ENCODE measurements at regions not wholly inside any gene's neighbourhood (a gene's known extent, or its start where the extent isn't known, plus 50 kb on each side); places are given as distances from the start of the nearest gene placed in this dataset.

DNA sequence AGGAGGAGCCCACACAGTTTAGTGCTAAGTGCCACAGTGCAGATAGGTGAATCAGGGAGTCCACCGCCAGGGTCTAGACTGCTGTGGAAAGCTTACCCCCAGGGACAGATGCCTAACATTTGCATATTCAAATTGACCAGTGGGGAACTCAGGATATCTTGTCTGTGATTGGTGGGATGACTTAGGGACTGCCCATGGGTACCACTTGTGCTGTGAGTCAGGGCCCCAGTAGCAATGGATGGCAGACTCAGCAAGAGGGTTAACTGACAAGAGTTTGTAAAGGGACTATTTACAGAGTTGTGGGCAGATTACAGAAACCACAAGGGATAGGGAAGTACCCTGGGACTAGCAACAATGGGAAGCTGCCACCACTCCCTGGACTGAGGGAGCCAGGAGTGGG, 282.1 kb downstream of the BCOR start (continued):
- TF ChIP-seq ZNF609 (CRISPR knock-in tag; IDR thresholded peaks at IDR 0.05; ENCODE audit: borderline replicate concordance) (no peak), ZNF140 (CRISPR knock-in tag; IDR thresholded peaks at IDR 0.05) (no peak), HDAC3 (IDR thresholded peaks at IDR 0.05; ENCODE audit: borderline replicate concordance, partially characterized antibody) (no peak)

DNA sequence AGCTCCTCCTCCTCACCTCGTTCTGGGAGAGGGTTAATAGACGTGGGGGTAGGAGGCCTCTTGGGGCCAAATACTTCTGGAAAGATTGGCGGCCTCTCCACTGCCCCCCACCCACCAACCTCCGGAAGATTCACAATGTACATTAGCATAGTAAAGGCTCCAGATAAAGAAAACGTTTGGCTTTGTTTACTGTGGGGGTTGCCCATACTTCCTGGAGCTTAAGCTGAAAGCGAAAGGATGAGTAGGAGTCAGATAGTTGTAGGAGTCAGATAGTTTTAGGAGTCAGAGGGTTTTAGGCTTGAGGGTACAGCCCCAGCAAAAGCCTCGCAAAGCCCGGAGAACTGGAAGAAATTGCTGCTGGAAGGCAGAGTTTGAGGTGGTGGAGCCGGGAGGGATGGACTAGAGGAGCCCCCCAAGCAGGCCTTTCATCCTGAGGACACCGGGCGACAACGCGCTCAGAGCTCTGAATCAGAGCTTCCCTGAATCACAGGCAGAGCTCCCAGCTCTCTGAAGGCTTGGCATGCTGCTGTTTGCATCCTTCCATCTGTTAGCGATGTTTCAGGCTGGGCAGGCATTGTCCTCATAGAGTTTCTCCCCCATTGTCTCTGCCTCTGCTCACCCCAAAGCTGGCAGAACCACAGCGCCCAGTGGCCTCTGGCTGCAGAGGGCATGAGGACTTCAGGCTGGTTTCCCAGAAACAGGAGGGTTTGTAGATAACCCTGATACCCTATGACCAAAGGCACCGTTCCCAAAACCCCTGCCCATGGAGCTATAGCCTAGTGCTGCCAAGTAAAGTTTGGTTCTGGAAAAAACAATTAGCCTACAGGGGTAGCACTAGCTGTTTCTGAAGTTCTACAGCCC, 280.7 kb downstream of the BCOR start:
- no peaks in the 10 kb centered on the region for H4K20me1 ChIP-seq (replicated peaks; ENCODE audit: control insufficient read depth, insufficient read depth, low read length)
- H2AFZ ChIP-seq (ENCODE audit: low read depth, low read length) = peak overlapping the region; percentile 45
- H3K4me1 ChIP-seq (replicated peaks in 1 of 2; ENCODE audit: control insufficient read depth in 2 of 2, insufficient read depth in 2 of 2, low read length in 2 of 2) = peaks cover 10 to 27% of the 10 kb centered on the region in 2 experiments
- H3K36me3 ChIP-seq (ENCODE audit: control insufficient read depth, insufficient read depth, low read length) = no peaks in the 10 kb centered on the region
- H3K4me2 ChIP-seq (ENCODE audit: insufficient read depth, low read length) = peak overlapping the region; percentile 22; the same call in 1 of the 2 replicates
- FAIRE-seq = peak; percentile 81
- peak; percentile 76 for ATAC-seq
- 17% methylated on average over 12 of the region's 16 CpGs for WGBS (ENCODE audit: insufficient coverage, low coverage, missing lambda C conversion rate)
- no peaks in the 10 kb centered on the region for H3K9me1 ChIP-seq (ENCODE audit: control insufficient read depth, insufficient read depth, low read length)
- H3K4me3 ChIP-seq = 0 out of 2 replicates have a peak overlapping the region, but pooled peaks have one; percentile 6
- intact Hi-C loops (cut with micrococcal nuclease) = loop anchor here (5.0 to 10.0 kb wide), 2 partner anchors 355 to 448 kb away; no protein-coding TSS in a partner anchor
- H3K79me2 ChIP-seq (ENCODE audit: control insufficient read depth, insufficient read depth, low read length) = no peaks in the 10 kb centered on the region
- H3K9ac ChIP-seq (ENCODE audit: insufficient read depth in 1 of 2, low read depth in 2 of 2, low read length in 2 of 2) = peak overlapping the region in 1 of 2 experiments; percentile 52; a peak in 1 of 4 replicates
- H3K27me3 ChIP-seq (ENCODE audit: control insufficient read depth in 2 of 2, insufficient read depth in 2 of 2, low read length in 2 of 2) = no peaks in the 10 kb centered on the region
- BruUV-seq (replicated peaks) = no TSS peak
- H3K9me3 ChIP-seq (replicated peaks; ENCODE audit: control insufficient read depth, insufficient read depth, low read depth, low read length) = no peaks in the 10 kb centered on the region
- POLR2A ChIA-PET = interaction anchor here (0.7 to 1.2 kb wide), 3 partner anchors 18 to 268 kb away, joined by 3 to 5 read pairs (median 4); no protein-coding TSS in a partner anchor
- in situ Hi-C loops (cut with MboI) = no loop called here
- CTCF ChIA-PET (ENCODE audit: low intra/inter-chr PET ratio) = no interaction called here
- DNase-seq (ENCODE audit: extremely low read depth in 1 of 4, low spot score in 3 of 4) = peak; percentile 16 to 54 (median 26)
- peak overlapping the region; percentile 42; the same call in 2 of the 3 replicates for H3K27ac ChIP-seq (ENCODE audit: extremely low read depth, low read depth, low read length)
- TF ChIP-seq E2F6 (IDR thresholded peaks at IDR 0.05; ENCODE audit: borderline replicate concordance in 1 of 2, extremely low read depth in 1 of 2, insufficient read depth in 1 of 2, insufficient read length in 1 of 2, low read depth in 1 of 2, low read length in 1 of 2, poor library complexity in 1 of 2, severe bottlenecking in 1 of 2) = no peak
- TF ChIP-seq CTBP1 (IDR thresholded peaks at IDR 0.05; ENCODE audit: borderline replicate concordance) = peak; percentile 10; the same call in 1 of the 2 replicates
- TF ChIP-seq JUND (IDR thresholded peaks at IDR 0.05; ENCODE audit: borderline replicate concordance, low read depth, low read length) = peak; percentile 50; the same call in 1 of the 2 replicates
- TF ChIP-seq JUND (tag; IDR thresholded peaks at IDR 0.05; ENCODE audit: borderline replicate concordance, low read depth, low read length) = no peak; the same call in 2 of the 3 replicates
- 0 out of 2 replicates have a peak, but pooled peaks have one; percentile 40 for TF ChIP-seq ZBTB7A (IDR thresholded peaks at IDR 0.05; ENCODE audit: borderline replicate concordance, control insufficient read depth, low read depth, low read length)
- TF ChIP-seq ETV1 (tag; conservative IDR thresholded peaks at IDR 0.05; ENCODE audit: low read depth) = peak; percentile 86
- TF ChIP-seq NCOA2 (IDR thresholded peaks at IDR 0.05; ENCODE audit: partially characterized antibody in 2 of 2) = peak in 1 of 2 experiments; percentile 40
- TF ChIP-seq HDAC1 (IDR thresholded peaks at IDR 0.05) = 0 out of 4 replicates have a peak, but pooled peaks of 1 of the 2 experiments have one; percentile 17
- no peak for TF ChIP-seq TRIM24 (IDR thresholded peaks at IDR 0.05)
